Loucy (cell line): ENCODE measurements at regions not wholly inside any gene's neighbourhood (a gene's known extent, or its start where the extent isn't known, plus 50 kb on each side); places are given as distances from the start of the nearest gene placed in this dataset.

Source experiments
- EZH2phosphoT487 ChIP-seq: fragments of 200-600 bp; IDR thresholded peaks from 2 replicates; pipeline ENCODE4 v1.6.1; 2018; ENCODE audit warnings: antibody characterized with exemption, mild to moderate bottlenecking, moderate library complexity, borderline replicate concordance
- TF ChIP-seq, protein P1 (sequence below): fragments of 200-600 bp; sonication (generic); conservative IDR thresholded peaks from 2 replicates; pipeline ENCODE4 v1.5.1; 2014; ENCODE audit warnings: mild to moderate bottlenecking, antibody characterized with exemption, low read length

GRCh38 chr2:123906361-123906760, 118.7 kb upstream of the CNTNAP5 start:
- TF ChIP-seq, protein P1, sequence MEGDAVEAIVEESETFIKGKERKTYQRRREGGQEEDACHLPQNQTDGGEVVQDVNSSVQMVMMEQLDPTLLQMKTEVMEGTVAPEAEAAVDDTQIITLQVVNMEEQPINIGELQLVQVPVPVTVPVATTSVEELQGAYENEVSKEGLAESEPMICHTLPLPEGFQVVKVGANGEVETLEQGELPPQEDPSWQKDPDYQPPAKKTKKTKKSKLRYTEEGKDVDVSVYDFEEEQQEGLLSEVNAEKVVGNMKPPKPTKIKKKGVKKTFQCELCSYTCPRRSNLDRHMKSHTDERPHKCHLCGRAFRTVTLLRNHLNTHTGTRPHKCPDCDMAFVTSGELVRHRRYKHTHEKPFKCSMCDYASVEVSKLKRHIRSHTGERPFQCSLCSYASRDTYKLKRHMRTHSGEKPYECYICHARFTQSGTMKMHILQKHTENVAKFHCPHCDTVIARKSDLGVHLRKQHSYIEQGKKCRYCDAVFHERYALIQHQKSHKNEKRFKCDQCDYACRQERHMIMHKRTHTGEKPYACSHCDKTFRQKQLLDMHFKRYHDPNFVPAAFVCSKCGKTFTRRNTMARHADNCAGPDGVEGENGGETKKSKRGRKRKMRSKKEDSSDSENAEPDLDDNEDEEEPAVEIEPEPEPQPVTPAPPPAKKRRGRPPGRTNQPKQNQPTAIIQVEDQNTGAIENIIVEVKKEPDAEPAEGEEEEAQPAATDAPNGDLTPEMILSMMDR = no peak
- TF ChIP-seq EZH2phosphoT487 = no peak
